Caco-2 (cell line): ENCODE measurements at regions not wholly inside any gene's neighbourhood (a gene's known extent, or its start where the extent isn't known, plus 50 kb on each side); places are given as distances from the start of the nearest gene placed in this dataset.

Experiments
- BruUV-seq: library from RNA; stranded (reverse); fragments of 400-500 nt; replicated peaks from 2 replicates; lab custom pipeline; 2021; lab: Mats Ljungman, UMichigan
- CTCF ChIA-PET: fragments of 300-600 bp; sonication (Branson Sonifier 250); formaldehyde crosslinking; loops from one replicate; lab custom pipeline; 2022; ENCODE audit warnings: antibody characterized with exemption; lab: Charles Lee
- POLR2A ChIA-PET: fragments of 300-600 bp; sonication (Branson Sonifier 250); formaldehyde crosslinking; loops from one replicate; lab custom pipeline; 2022; ENCODE audit warnings: antibody characterized with exemption; lab: Charles Lee
- DNase-seq, 2 experiments: peaks; one replicate each; pipeline versions ENCODE4 v3.0.0 to v3.0.0-alpha.2; 2020 to 2022
- H3K27me3 ChIP-seq: replicated peaks from 2 replicates; pipeline ENCODE4 v1.6.0; 2011; ENCODE audit warnings: low read length; ENCODE audit not compliant: control insufficient read depth, insufficient read depth
- H3K36me3 ChIP-seq: 2 replicates; pipeline ENCODE4 v1.5.1; 2011; ENCODE audit warnings: low read length; ENCODE audit not compliant: control insufficient read depth, insufficient read depth
- H3K4me1 ChIP-seq: fragments of 250-450 bp; sonication (Bioruptor Pico); 2 replicates; pipeline ENCODE4 v1.5.1; 2020; ENCODE audit warnings: mild to moderate bottlenecking
- H3K4me3 ChIP-seq: 2 replicates; pipeline ENCODE4 v1.5.1; 2011; ENCODE audit warnings: low read depth, mild to moderate bottlenecking, control low read depth, low read length
- H3K9me3 ChIP-seq: fragments of 250-450 bp; sonication (Bioruptor Pico); 2 replicates; pipeline ENCODE4 v1.5.1; 2020; ENCODE audit warnings: mild to moderate bottlenecking, moderate library complexity
- H3K27ac Mint-ChIP-seq: one replicate; pipeline ENCODE4 v1.8.0; 2022; ENCODE audit warnings: mixed read lengths; ENCODE audit not compliant: unreplicated experiment
- H3K27me3 Mint-ChIP-seq: one replicate; pipeline ENCODE4 v1.8.0; 2022; ENCODE audit warnings: mixed read lengths; ENCODE audit not compliant: insufficient read depth, unreplicated experiment
- H3K36me3 Mint-ChIP-seq: one replicate; pipeline ENCODE4 v1.8.0; 2022; ENCODE audit warnings: mild to moderate bottlenecking, mixed read lengths; ENCODE audit not compliant: insufficient read depth, unreplicated experiment
- H3K4me1 Mint-ChIP-seq: one replicate; pipeline ENCODE4 v1.8.0; 2022; ENCODE audit warnings: low read depth, mixed read lengths; ENCODE audit not compliant: unreplicated experiment
- H3K4me3 Mint-ChIP-seq: one replicate; pipeline ENCODE4 v1.8.0; 2022; ENCODE audit warnings: mild to moderate bottlenecking, moderate library complexity, mixed read lengths; ENCODE audit not compliant: unreplicated experiment
- H3K9me3 Mint-ChIP-seq: one replicate; pipeline ENCODE4 v1.8.0; 2022; ENCODE audit warnings: mixed read lengths; ENCODE audit not compliant: unreplicated experiment
- CTCF ChIP-seq, 2 experiments: fragments of 200-600 bp in 1 of 2; IDR thresholded peaks; 1 replicate in 1 of 2; 2 replicates in 1 of 2; pipeline versions ENCODE4 v1.5.1 to v1.8.0; 2011 to 2022; ENCODE audit warnings: antibody characterized with exemption in 1 of 2, control low read depth in 1 of 2, inconsistent platforms in 1 of 2, low read depth in 1 of 2, low read length in 1 of 2, mild to moderate bottlenecking in 1 of 2, moderate library complexity in 1 of 2; ENCODE audit not compliant: insufficient read depth in 1 of 2, severe bottlenecking in 1 of 2, unreplicated experiment in 1 of 2
- intact Hi-C: fragments of 100-400 bp; cut with micrococcal nuclease; formaldehyde crosslinking; loops from one replicate; pipeline ENCODE4 v1.10.0; 2022; ENCODE audit not compliant: unreplicated experiment

GRCh38 chr22:49602481-49602880 is 225.2 kb downstream of the BRD1 start:
- no peaks in the 10 kb centered on the region for H3K27me3 ChIP-seq

DNA sequence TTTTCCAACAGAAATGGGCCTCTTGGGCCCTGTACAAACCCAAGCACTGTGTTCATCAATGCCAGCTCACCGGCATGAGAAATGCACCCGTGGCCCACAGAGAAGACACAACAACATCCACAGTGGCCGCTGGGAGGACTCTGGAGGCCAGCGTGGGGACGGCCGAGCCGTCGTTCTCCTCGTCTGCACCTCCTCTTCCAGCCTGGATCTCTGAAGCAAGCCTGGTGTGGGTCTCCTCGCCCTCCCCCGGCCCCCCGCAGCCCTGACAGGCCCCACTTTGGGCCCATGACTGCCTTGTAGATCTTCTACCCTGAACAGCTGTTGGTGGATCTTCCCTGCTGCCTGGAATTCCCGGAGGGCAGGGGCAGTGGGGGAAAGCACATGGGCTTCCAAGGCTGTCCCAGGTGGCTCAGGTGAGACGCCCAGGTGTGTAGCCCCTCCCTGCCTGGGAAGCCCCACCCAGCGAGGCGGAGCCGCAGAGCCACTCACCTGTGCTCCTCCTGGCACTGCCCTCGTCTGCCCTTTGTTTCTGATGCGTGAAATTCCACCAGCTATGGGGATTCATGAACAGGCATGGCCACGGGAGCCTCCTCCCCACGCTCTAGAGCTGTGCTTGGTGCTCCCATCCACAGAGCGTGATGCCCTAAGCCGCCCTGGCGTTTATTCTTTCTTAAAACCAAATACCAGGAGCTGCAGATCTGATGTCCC is 225.9 kb downstream of the BRD1 start:
- no peaks in the 10 kb centered on the region for H3K27me3 ChIP-seq
- no peaks in the 10 kb centered on the region for H3K4me1 ChIP-seq
- POLR2A ChIA-PET, result no interaction called here
- H3K9me3 ChIP-seq, result peaks cover 12% of the 10 kb centered on the region
- BruUV-seq, result no TSS peak
- no peak overlapping the region for H3K4me3 ChIP-seq
- no peak overlapping the region for H3K27ac Mint-ChIP-seq
- H3K9me3 Mint-ChIP-seq, result peaks cover 17% of the 10 kb centered on the region
- intact Hi-C loops, result no loop called here
- no peak for DNase-seq
- H3K4me1 Mint-ChIP-seq, result no peaks in the 10 kb centered on the region
- no peaks in the 10 kb centered on the region for H3K36me3 Mint-ChIP-seq
- CTCF ChIA-PET, result no interaction called here
- H3K36me3 ChIP-seq, result no peaks in the 10 kb centered on the region
- no peak overlapping the region for H3K4me3 Mint-ChIP-seq
- no peak for TF ChIP-seq CTCF (IDR thresholded peaks at IDR 0.05; ENCODE audit: insufficient read depth in 1 of 2, low read depth in 1 of 2, low read length in 1 of 2, severe bottlenecking in 1 of 2, unreplicated experiment in 1 of 2)
- no peaks in the 10 kb centered on the region for H3K27me3 Mint-ChIP-seq

More at GRCh38 chr22:49602481-49602880, 225.2 kb downstream of the BRD1 start:
- DNase-seq, result no peak
- Histone ChIP-seq H3K36me3 (no peaks in the 10 kb centered on the region), H3K9me3 (peaks cover 12% of the 10 kb centered on the region), H3K4me3 (no peak overlapping the region), H3K4me1 (no peaks in the 10 kb centered on the region)
- peaks cover 17% of the 10 kb centered on the region for H3K9me3 Mint-ChIP-seq
- no peak overlapping the region for H3K27ac Mint-ChIP-seq
- no TSS peak for BruUV-seq
- POLR2A ChIA-PET, result no interaction called here
- H3K36me3 Mint-ChIP-seq, result no peaks in the 10 kb centered on the region
- intact Hi-C loops, result no loop called here
- no peaks in the 10 kb centered on the region for H3K27me3 Mint-ChIP-seq
- TF ChIP-seq CTCF (IDR thresholded peaks at IDR 0.05; ENCODE audit: insufficient read depth in 1 of 2, low read depth in 1 of 2, low read length in 1 of 2, severe bottlenecking in 1 of 2, unreplicated experiment in 1 of 2), result no peak
- no peak overlapping the region for H3K4me3 Mint-ChIP-seq
- CTCF ChIA-PET, result no interaction called here
- no peaks in the 10 kb centered on the region for H3K4me1 Mint-ChIP-seq

DNA sequence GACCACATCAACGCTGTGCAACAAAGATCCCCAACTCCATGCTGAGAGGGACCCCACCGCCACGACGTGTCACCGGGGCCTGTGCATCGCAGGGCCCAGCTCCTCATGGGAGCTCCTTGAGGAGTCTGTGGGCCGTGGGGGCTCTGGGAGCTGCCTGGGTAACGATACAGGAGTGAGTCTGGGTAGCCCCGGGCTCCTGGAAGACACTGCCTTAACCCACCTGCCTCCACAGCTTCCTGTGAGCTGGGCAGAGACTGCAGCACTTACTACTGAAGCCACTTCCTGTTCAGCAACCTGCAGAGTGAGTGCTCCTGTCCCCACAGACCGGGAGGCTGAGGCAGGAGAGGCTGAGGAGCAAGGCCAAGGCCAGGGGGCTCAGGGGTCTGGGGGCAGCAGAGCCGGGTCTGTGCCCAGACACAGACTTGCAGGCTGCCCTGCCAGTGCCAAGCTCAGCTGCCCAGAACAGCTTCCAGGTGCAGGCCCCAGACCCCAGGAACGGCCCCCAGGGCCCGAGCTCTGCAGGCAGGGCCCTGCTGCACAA is 226.7 kb downstream of the BRD1 start:
- Histone ChIP-seq H3K4me1 (no peaks in the 10 kb centered on the region), H3K36me3 (no peaks in the 10 kb centered on the region), H3K9me3 (peaks cover 12% of the 10 kb centered on the region), H3K4me3 (no peak overlapping the region), H3K27me3 (no peaks in the 10 kb centered on the region)
- Mint-ChIP-seq H3K4me1 (no peaks in the 10 kb centered on the region), H3K9me3 (peaks cover 17% of the 10 kb centered on the region), H3K27ac (no peak overlapping the region), H3K4me3 (no peak overlapping the region), H3K36me3 (no peaks in the 10 kb centered on the region), H3K27me3 (no peaks in the 10 kb centered on the region)
- no peak for TF ChIP-seq CTCF (IDR thresholded peaks at IDR 0.05; ENCODE audit: insufficient read depth in 1 of 2, low read depth in 1 of 2, low read length in 1 of 2, severe bottlenecking in 1 of 2, unreplicated experiment in 1 of 2)
- CTCF ChIA-PET, result no interaction called here
- BruUV-seq, result no TSS peak
- peak in 1 of 2 experiments; percentile 7 for DNase-seq
- intact Hi-C loops, result no loop called here
- POLR2A ChIA-PET, result interaction anchor here (0.6 kb wide), 1 partner anchor 17 kb away, joined by 10 read pairs; no protein-coding TSS in a partner anchor
